K562 (cell line): ENCODE measurements at regions not wholly inside any gene's neighbourhood (a gene's known extent, or its start where the extent isn't known, plus 50 kb on each side); places are given as distances from the start of the nearest gene placed in this dataset.

ENCODE experiments used
- ATAC-seq: fragments of 200-7000 bp; cut with Tn5 transposase; 3 replicates; pipeline ENCODE4 v1.9.1; 2020; ENCODE audit warnings: moderate library complexity
- BruUV-seq: library from RNA; stranded (reverse); fragments of 400-500 nt; replicated peaks from 2 replicates; lab custom pipeline; 2021; lab: Mats Ljungman, UMichigan
- CTCF ChIA-PET: fragments of 300-600 bp; formaldehyde crosslinking; extraction: SDS; loops from one replicate; lab custom pipeline; 2021; ENCODE audit warnings: low intra/inter-chr PET ratio; lab: Yijun Ruan, JAX
- POLR2A ChIA-PET: fragments of 300-600, 350-650 bp; sonication (Branson Sonifier 250); formaldehyde crosslinking; extraction: SDS; loops from one replicate; lab custom pipeline; 2021; ENCODE audit warnings: antibody characterized with exemption, inconsistent platforms; lab: Yijun Ruan, JAX
- DNase-seq, 4 experiments: peaks; one replicate each; pipeline versions ENCODE4 v3.0.0 to v3.0.0-alpha.2; 2011 to 2018; ENCODE audit warnings: low spot score in 3 of 4, mixed read lengths in 3 of 4; ENCODE audit errors: extremely low read depth in 1 of 4
- FAIRE-seq: peaks from 2 replicates; lab custom pipeline; 2011; peaks lifted over from hg19 to GRCh38; lab: Jason Lieb, UNC
- H2AFZ ChIP-seq: 2 replicates; pipeline ENCODE4 v1.6.0; 2011; ENCODE audit warnings: low read depth, low read length, control low read depth, inconsistent platforms
- H3K27ac ChIP-seq: fragments of 200-600 bp; 3 replicates; pipeline ENCODE4 v1.8.0; 2011; ENCODE audit warnings: low read depth, mild to moderate bottlenecking, control low read depth, inconsistent platforms, low read length, moderate library complexity, mixed read lengths; ENCODE audit errors: extremely low read depth
- H3K27me3 ChIP-seq, 2 experiments: fragments of 300-600 bp in 1 of 2; 2 replicates in 1 of 2; 3 replicates in 1 of 2; pipeline versions ENCODE4 v1.6.0 to v1.8.0; 2011; ENCODE audit warnings: inconsistent platforms in 2 of 2, low read length in 2 of 2, mild to moderate bottlenecking in 1 of 2, mixed read lengths in 1 of 2, moderate library complexity in 1 of 2; ENCODE audit not compliant: control insufficient read depth in 2 of 2, insufficient read depth in 2 of 2
- H3K36me3 ChIP-seq: fragments of 300-600 bp; 3 replicates; pipeline ENCODE4 v1.8.0; 2011; ENCODE audit warnings: mild to moderate bottlenecking, low read length, inconsistent platforms; ENCODE audit not compliant: control insufficient read depth, insufficient read depth
- H3K4me1 ChIP-seq, 2 experiments: fragments of 200-600 bp in 1 of 2; replicated peaks in 1 of 2; 2 replicates in 1 of 2; 3 replicates in 1 of 2; pipeline versions ENCODE4 v1.5.1 to v1.8.0; 2011; ENCODE audit warnings: inconsistent platforms in 2 of 2, low read length in 2 of 2, mild to moderate bottlenecking in 1 of 2, mixed read lengths in 1 of 2, moderate library complexity in 1 of 2; ENCODE audit not compliant: control insufficient read depth in 2 of 2, insufficient read depth in 2 of 2
- H3K4me2 ChIP-seq: 2 replicates; pipeline ENCODE4 v1.6.1; 2011; ENCODE audit warnings: low read length, control low read depth, inconsistent platforms, mixed read lengths; ENCODE audit not compliant: insufficient read depth
- H3K4me3 ChIP-seq: fragments of 200-600 bp; sonication (generic), shearing (Covaris generic); 2 replicates; pipeline ENCODE4 v1.5.1; 2016; ENCODE audit warnings: control low read depth, inconsistent platforms
- H3K79me2 ChIP-seq: fragments of 200-600 bp; 3 replicates; pipeline ENCODE4 v1.8.0; 2011; ENCODE audit warnings: low read length, inconsistent platforms; ENCODE audit not compliant: control insufficient read depth, insufficient read depth
- H3K9ac ChIP-seq, 2 experiments: 2 replicates each; pipeline versions ENCODE4 v1.6.0 to v1.6.1; 2011; ENCODE audit warnings: low read depth in 2 of 2, low read length in 2 of 2, control low read depth in 1 of 2, inconsistent platforms in 1 of 2, mild to moderate bottlenecking in 1 of 2, mixed read lengths in 1 of 2; ENCODE audit not compliant: insufficient read depth in 1 of 2
- H3K9me1 ChIP-seq: one replicate; pipeline ENCODE4 v1.6.0; 2011; ENCODE audit warnings: inconsistent platforms, mild to moderate bottlenecking, low read length, moderate library complexity; ENCODE audit not compliant: control insufficient read depth, insufficient read depth
- H3K9me3 ChIP-seq: replicated peaks from 2 replicates; pipeline ENCODE4 v1.5.1; 2011; ENCODE audit warnings: low read depth, low read length, inconsistent platforms; ENCODE audit not compliant: control insufficient read depth, insufficient read depth
- H4K20me1 ChIP-seq: replicated peaks from 2 replicates; pipeline ENCODE4 v1.6.1; 2011; ENCODE audit warnings: low read length, inconsistent platforms, mixed read lengths; ENCODE audit not compliant: control insufficient read depth, insufficient read depth
- HSF4 ChIP-seq: fragments of 250-450 bp; sonication (Bioruptor Pico); IDR thresholded peaks from 2 replicates; pipeline ENCODE4 v2.1.2; 2022; ENCODE audit warnings: mild to moderate bottlenecking, moderate library complexity, borderline replicate concordance
- ZNF57 ChIP-seq: fragments of 450-650 bp; formaldehyde crosslinking; IDR thresholded peaks from 2 replicates; pipeline ENCODE4 v1.4.0; 2020; ENCODE audit warnings: mild to moderate bottlenecking, moderate library complexity
- WGBS: fragments of 100-300 bp; shearing (Covaris generic); methylation state at CpG from one replicate; pipeline ENCODE4 v1.1.6; 2016; ENCODE audit warnings: low coverage, mixed read lengths; ENCODE audit not compliant: insufficient coverage; ENCODE audit errors: missing lambda C conversion rate; 5-methylcytosine and 5-hydroxymethylcytosine counted together
- in situ Hi-C: fragments of 300-500 bp; cut with MboI; formaldehyde crosslinking; loops from 4 replicates; pipeline ENCODE4 v1.15.0; 2018; ENCODE audit warnings: inconsistent platforms, mixed read lengths
- intact Hi-C: fragments of 100-400 bp; cut with micrococcal nuclease; formaldehyde crosslinking; loops from 2 replicates; pipeline ENCODE4 v1.14.2; 2022
- TF ChIP-seq, protein P1 (sequence below): sonication (generic); formaldehyde crosslinking; IDR thresholded peaks from 2 replicates; pipeline ENCODE4 v1.8.1; 2023; ENCODE audit warnings: missing genetic modification reagents, mild to moderate bottlenecking, borderline replicate concordance

DNA sequence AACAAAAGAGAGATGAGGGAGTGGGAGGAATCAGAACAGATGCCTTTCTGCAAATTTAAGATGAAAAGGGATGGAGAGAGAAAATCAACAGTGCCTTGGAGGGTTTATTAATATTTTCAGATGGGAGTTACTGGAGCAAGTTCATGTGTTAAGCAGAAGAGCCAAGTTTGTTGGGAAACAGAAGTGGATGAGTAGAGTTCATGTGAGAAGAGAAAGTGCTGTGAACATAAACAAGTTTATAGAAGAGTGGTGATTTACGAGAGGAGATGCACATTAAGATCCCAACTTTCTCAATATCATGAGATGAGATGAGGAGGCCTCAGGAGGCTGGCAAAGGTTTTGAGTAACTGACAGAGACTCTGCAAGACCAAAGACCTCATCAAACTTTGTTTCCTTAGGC lies 274.1 kb upstream of the HTR2A start:
- Histone ChIP-seq H3K79me2 (no peaks in the 10 kb centered on the region), H4K20me1 (no peaks in the 10 kb centered on the region), H3K4me1 (no peaks in the 10 kb centered on the region), H2AFZ (no peak overlapping the region), H3K9me1 (no peaks in the 10 kb centered on the region), H3K9me3 (no peaks in the 10 kb centered on the region), H3K4me3 (no peak overlapping the region), H3K27ac (no peak overlapping the region), H3K4me2 (no peak overlapping the region), H3K27me3 (no peaks in the 10 kb centered on the region), H3K36me3 (no peaks in the 10 kb centered on the region), H3K9ac (no peak overlapping the region)
- DNase-seq: no peak
- CTCF ChIA-PET: no interaction called here
- POLR2A ChIA-PET: no interaction called here
- ATAC-seq: no peak
- no peak for FAIRE-seq
- intact Hi-C loops: no loop called here
- WGBS: 8% methylated on average over 1 of the region's 1 CpG
- in situ Hi-C loops: no loop called here
- BruUV-seq: no TSS peak
- TF ChIP-seq, protein P1, sequence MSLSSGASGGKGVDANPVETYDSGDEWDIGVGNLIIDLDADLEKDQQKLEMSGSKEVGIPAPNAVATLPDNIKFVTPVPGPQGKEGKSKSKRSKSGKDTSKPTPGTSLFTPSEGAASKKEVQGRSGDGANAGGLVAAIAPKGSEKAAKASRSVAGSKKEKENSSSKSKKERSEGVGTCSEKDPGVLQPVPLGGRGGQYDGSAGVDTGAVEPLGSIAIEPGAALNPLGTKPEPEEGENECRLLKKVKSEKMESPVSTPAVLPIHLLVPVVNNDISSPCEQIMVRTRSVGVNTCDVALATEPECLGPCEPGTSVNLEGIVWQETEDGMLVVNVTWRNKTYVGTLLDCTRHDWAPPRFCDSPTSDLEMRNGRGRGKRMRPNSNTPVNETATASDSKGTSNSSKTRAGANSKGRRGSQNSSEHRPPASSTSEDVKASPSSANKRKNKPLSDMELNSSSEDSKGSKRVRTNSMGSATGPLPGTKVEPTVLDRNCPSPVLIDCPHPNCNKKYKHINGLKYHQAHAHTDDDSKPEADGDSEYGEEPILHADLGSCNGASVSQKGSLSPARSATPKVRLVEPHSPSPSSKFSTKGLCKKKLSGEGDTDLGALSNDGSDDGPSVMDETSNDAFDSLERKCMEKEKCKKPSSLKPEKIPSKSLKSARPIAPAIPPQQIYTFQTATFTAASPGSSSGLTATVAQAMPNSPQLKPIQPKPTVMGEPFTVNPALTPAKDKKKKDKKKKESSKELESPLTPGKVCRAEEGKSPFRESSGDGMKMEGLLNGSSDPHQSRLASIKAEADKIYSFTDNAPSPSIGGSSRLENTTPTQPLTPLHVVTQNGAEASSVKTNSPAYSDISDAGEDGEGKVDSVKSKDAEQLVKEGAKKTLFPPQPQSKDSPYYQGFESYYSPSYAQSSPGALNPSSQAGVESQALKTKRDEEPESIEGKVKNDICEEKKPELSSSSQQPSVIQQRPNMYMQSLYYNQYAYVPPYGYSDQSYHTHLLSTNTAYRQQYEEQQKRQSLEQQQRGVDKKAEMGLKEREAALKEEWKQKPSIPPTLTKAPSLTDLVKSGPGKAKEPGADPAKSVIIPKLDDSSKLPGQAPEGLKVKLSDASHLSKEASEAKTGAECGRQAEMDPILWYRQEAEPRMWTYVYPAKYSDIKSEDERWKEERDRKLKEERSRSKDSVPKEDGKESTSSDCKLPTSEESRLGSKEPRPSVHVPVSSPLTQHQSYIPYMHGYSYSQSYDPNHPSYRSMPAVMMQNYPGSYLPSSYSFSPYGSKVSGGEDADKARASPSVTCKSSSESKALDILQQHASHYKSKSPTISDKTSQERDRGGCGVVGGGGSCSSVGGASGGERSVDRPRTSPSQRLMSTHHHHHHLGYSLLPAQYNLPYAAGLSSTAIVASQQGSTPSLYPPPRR (CRISPR knock-in tag): no peak
- TF ChIP-seq ZNF57: no peak
- TF ChIP-seq HSF4 (CRISPR knock-in tag): no peak
